Activated effector memory CD4-positive, alpha-beta T cell treated with anti-CD3 and anti-CD28 coated beads, Interleukin-2, amount 50 U/mL, for 16 hours (primary cell): ENCODE measurements at regions not wholly inside any gene's neighbourhood (a gene's known extent, or its start where the extent isn't known, plus 50 kb on each side); places are given as distances from the start of the nearest gene placed in this dataset.
"Not testable (repeated sequence)": the region's sequence is repeated elsewhere in the genome, so short reads cannot be mapped to it uniquely, and the experiment has no call there.

Source experiments
- DNase-seq: peaks from one replicate; pipeline ENCODE4 v3.0.0-alpha.2; 2020

- DNase-seq, result no peak
These were observed 267.2 kb upstream of the DIO3 start for GRCh38 chr14:101294136-101294535.

DNA sequence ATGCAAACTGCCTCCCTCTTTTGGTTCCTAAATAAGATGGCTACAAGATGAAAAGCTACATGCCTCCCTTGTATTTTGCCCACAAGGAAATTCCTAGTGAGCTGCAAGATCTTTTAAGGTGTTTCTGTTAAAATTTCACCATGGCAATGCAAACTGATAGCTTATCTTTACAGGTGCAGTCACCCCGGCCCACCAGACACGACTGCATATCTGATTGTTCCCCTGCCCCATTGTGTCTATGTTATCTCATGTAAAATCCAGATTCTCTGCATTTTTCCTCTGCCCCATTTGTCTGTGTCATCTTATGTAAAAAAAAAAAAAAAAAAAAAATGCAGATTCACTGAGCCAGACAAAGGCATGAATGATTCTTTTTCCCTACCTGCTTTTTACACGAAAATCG lies 261.5 kb upstream of the DIO3 start:
- DNase-seq, result not testable (repeated sequence)

DNA sequence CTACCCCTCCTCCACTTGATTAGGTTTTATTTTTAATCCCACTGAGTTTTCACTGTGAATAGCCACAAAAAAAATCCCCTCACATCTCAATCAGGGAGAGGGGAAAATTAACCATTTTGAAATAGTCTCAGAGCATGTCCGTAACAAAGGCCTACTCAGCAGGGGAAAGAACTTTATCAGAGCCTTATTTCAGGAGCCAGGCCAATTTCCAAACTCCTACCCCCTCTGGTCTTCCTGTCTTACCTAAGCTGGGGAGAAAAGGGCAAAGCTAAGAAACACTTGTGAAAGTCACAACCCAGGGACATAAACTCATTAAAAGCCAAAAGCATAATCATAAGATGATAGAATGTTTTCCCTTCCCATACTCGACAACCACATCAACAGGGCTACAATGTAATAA lies 260.3 kb upstream of the DIO3 start:
- DNase-seq, result no peak

DNA sequence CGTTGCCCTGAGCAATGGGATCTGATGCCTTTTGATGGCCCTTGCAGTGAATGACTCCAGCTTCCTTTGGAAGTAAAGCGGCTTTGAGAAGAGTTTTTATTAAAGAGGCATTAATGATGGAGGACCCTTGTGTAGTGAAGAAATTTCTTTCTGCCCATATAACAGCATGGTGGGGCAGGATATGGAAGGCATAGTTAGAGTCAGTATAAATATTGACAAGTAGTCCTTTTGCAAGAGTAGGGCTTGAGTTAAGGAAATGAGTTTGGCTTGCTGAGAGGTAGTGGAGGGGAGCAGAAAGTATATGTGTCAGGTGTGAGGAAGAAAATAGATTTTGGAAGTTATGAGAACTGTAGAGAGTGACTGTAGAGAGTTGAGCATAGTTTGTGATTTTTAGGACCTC lies 254.1 kb upstream of the DIO3 start:
- not testable (repeated sequence) for DNase-seq

DNA sequence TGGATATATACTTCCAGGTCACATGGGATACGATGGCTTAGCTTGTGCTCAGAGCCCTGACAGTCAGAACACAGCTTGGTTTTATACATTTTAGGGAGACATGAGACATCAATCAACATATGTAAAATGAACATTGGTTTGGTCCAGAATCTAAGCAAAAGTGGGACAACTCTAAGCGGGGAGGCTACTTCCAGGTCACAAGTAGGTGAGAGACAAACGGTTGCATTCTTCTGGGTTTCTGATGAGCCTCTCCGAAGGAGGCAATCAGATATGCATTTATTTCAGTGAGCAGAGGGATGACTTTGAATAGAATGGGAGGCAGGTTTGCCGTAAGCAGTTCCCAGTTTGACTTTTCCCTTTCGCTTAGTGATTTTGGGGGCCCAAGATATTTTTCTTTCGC lies 250.1 kb upstream of the DIO3 start:
- DNase-seq, result not testable (repeated sequence)

DNA sequence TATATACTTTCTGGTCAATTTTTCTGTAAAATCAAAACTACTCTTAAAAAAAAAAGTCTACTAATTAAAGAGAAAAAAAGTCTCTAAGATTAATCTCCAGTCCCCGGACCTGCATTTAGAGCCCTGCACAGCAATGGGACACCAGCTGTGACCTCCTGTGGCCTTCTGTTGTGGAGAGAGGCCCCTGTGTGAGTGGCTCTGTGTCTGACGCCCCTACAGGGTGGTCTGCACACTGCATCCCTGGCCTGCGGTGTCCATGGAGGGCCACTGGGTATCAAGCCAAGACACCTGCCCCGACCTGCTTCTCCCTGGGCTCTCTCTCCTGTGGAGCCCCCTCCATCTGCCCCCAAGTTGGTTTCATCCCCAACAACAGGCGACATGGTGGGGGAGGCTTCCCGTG lies 248.0 kb upstream of the DIO3 start:
- DNase-seq, result no peak

DNA sequence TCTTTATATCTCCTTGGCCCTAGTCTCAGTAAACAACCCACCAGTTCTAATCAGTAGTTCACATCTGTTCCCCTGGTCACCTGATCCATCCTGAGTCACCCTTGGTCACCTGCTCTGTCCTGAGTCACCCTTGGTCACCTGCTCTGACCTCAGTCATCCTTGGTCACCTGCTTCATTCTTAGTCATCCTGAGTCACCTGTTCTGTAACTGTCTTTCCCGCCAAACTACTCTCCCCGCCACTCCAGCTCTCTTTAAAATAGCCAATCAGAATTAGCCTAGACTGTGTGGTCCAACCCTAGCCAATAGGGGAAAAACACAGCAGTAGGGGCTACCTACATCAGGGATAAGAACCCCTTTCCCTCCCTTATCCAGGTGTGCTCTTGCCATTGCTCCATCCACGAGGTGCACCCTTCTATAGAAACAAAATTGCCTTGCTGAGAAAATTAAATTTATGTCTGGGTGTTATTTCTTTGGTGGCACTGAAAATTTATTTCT lies 245.4 kb upstream of the DIO3 start:
- DNase-seq, result no peak

DNA sequence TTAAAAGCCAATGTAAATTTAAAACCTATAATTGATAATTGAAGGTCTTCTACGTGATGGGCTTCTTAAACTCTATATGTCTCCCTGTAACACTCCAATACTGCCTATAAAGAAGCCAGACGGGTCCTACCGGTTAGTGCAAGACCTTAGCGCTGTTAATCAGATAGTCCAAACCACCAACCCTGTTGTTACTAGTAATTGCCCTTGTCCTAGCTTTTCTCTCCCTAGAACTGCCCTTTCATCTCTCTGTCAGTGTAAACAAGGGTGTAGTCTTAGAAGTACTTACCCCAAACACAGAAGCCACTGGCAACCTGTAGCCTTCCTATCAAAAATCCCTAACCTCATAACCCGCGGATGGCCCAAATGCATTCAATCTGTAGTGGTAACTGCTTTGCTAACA lies 243.0 kb upstream of the DIO3 start:
- DNase-seq, result no peak

DNA sequence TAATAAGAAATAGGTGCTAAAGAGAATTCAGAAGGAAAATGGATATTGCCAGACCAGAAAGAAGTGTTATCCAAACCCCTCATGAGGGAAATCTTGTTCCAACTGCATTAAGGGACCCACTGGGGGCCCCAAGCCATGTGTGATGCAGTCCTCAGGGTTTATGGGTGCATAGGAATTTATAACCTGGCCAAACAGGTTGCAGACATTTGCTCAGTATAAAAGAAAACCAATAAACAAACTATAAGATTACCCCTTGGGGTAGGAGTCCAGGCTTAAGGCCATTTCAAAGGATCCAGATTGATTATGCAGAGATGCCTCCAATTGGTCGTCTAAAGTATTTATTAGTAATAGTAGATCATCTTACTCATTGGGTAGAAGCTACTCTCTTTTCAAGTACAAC lies 240.9 kb upstream of the DIO3 start:
- no peak for DNase-seq

GRCh38 chr14:101322223-101322622 lies 239.1 kb upstream of the DIO3 start:
- DNase-seq, result no peak

DNA sequence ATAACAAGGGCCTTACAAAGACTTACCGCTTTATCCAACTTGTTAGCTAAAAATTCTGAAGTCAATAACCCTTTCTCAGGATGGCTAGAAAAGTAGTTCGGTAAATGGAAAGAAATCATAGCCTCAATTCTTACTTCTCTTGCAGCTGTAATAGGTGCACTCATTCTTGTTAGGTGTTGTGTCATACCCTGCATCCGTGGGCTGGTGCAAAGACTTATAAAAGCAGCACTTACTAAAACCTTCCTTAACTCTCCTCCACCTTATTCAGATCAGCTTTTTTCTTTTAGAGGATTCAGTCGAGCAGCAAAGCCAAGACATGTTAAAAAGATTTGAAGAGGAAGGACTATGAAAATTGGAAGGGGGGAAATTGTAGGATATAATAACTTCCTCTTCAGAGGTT lies 238.2 kb upstream of the DIO3 start:
- DNase-seq, result no peak

DNA sequence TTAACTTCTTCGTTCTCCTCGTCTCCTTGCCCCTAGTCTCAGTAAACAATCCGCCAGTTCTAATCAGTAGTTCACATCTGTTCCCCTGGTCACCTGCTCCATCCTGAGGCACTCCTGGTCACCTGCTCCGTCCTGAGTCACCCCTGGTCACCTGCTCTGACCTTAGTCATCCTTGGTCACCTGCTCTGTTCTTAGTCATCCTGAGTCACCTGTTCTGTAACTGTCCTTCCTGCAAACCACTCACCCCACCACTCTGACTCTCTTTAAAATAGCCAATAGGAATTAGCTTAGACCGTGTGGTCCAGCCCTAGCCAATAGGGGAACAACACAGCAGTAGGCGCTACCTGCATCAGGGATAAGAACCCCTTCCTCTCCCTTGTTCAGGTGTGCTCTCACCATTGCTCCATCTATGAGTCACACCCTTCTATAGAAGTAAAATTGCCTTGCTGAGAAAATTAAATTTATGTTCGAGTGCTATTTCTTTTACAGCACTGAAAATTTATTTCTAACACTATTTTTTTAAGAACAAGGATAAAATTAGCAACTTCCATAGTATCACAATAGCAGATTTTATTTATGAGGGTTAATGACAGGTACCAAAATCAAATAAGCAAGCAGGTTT lies 237.6 kb upstream of the DIO3 start:
- not testable (repeated sequence) for DNase-seq

DNA sequence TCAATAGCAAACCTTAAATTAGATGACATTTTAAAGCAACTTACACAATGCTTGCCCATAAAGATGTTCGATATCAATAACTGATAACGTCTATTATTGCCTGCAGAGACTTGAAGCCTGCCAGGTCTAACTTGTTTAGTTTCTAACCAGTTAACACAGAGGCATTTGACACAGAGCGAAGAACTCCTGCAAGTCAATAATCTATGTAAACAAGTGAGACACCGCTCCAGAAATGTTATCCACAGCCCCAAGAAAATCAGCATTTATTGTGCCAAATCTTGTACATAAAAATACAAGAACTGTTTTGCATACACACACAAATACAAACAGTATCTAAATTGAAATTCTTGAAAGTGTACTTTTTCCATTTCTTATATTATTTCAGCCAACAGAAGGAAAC lies 236.0 kb upstream of the DIO3 start:
- no peak for DNase-seq

GRCh38 chr14:101328412-101329028 lies 232.8 kb upstream of the DIO3 start:
- no peak for DNase-seq

DNA sequence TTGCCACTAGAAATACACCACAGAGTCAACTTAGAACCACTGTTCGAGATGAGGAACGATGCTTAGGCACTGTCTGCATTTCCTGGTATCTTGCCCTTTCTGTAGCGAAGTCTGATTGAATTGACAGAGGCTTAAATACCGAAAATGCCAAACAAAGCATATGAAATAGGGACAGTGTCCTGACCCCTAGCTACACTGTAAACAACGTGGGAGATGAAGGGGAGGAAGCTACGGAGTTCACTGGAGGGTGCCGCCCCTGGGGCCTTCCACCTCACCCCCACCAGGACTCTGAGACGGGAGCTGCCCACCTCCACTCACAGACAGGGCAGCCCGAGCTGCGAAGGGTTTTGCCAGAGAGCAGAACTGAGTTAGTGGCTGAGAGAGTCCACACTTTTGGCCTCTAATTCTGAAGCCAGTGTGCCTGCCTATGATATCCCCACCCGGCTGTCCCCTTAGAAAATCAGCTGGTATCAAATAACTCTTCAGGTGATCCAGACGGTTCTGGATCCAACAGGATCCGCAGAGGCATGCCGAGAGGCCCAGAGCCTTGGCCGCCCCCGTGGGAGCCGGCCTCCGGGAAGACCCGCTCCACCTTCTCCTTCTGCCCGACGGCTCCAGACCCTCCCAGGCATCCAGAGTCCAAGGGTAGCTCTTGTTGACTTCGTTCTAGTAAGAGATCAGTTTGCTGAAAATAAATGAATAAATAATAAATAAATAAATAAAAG lies 230.7 kb upstream of the DIO3 start:
- no peak for DNase-seq

GRCh38 chr14:101331141-101331525 lies 230.2 kb upstream of the DIO3 start:
- no peak for DNase-seq

GRCh38 chr14:101331661-101332169 lies 229.6 kb upstream of the DIO3 start:
- no peak for DNase-seq

DNA sequence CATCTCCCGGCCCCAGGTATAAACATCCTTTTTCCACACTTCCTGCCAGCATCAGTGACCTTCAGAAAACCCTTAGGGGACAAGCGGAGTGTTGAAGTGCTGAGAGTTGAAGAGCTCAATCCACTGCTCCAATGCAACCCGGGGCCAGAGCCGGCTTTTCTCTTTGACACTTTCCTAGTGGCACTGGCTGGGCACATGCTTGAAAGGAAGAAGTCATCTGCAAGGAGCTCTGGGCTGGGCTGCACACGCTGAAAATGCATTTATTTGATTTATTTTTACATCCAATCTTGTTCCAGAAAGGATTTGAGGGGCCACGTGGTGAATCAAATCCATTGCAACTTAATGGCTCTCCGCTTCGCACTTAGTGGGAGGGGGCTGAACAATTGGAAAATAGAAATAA lies 229.0 kb upstream of the DIO3 start:
- DNase-seq, result no peak

GRCh38 chr14:101333335-101334280 lies 227.7 kb upstream of the DIO3 start:
- no peak for DNase-seq

GRCh38 chr14:101334656-101335055 lies 226.6 kb upstream of the DIO3 start:
- DNase-seq, result no peak

GRCh38 chr14:101335061-101335661 lies 226.1 kb upstream of the DIO3 start:
- no peak for DNase-seq

- DNase-seq, result no peak
These were observed 225.1 kb upstream of the DIO3 start for GRCh38 chr14:101336183-101336582.

DNA sequence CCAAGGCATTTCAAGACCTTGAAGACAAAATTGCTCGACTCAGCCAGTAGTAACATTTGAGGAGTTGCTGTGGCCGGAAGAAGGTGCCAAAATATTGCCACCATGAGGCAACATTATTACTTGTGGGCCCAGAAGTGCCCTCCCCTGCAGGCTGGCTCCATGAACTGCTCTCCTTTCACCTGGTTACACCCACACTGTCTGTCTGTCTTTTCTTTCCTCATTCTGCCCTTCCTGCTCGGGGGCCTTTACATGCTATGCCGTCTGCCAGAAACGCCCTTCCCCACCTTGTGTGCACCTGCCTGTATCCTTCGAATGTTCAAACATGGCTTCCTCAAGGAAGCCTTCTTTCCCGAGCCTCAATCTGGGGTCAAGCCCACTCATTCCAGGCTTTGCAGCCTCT lies 224.2 kb upstream of the DIO3 start:
- DNase-seq, result no peak
